AG08395 (cell line): ENCODE measurements at regions not wholly inside any gene's neighbourhood (a gene's known extent, or its start where the extent isn't known, plus 50 kb on each side); places are given as distances from the start of the nearest gene placed in this dataset.
"Not testable (repeated sequence)": the region's sequence is repeated elsewhere in the genome, so short reads cannot be mapped to it uniquely, and the experiment has no call there.

Experiments
- DNase-seq: peaks from one replicate; pipeline ENCODE4 v3.0.0; 2012; ENCODE audit warnings: mixed read lengths, low spot score

DNA sequence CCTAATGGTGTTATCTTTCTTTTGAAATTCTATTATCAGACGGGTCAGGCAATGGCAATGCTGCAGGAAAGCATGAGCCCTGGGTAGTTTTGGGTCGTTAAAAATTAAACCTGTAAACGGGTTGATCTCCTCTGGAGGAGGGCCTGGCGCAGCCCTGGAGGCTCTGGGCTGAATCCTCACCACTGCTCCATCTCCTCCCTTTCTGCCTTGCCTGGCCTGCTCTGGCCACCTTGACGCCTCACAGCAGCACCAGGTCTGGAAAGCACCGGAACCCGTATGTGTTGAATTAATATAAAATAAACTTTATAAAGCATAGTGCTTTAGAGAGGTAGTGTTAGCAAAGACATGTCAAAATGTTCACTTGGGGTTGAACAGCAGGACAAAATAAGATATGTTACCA, 316.1 kb downstream of the LNPK start:
- DNase-seq, result no peak

GRCh38 chr2:175684466-175684865, 317.6 kb downstream of the LNPK start:
- no peak for DNase-seq

DNA sequence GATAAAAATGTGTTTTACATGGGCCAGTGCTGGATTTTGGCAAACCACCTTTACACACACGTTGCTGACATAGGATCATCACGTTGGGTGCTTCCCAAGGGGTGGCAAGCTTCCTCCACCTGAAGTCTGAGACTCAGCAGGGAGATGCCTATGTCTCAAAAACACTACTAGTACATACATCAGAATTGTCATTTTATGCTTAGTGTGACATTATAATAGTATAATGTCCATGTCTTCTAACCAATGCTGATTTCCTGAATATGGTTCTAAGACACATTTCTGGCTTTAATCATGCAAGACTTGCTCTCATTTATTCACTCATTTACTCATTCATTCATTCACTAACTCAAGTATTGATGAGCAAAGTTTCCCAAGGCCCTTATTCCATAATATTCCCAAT, 322.3 kb downstream of the LNPK start:
- no peak for DNase-seq

DNA sequence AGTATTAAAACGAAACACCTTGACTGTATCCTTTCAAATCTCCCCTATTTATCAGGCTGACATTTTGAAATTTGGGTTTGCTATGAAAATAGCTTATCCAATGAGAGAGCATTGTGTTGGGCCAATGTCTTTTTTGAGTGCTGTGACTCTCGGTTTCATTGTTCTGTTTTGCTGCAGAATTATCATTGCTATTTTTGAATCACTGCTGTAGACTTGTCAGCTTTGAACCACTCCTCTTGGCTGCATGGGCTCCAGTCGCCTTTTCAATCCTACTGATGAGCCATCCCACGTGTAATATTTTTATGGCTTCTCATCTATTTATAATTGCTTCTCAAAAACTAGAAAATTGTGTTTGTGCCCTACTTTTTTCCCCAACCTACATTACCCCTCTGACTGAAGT, 322.8 kb downstream of the LNPK start:
- DNase-seq, result no peak

GRCh38 chr2:175677880-175678279, 324.2 kb downstream of the LNPK start:
- DNase-seq, result no peak

GRCh38 chr2:175676813-175677212, 325.3 kb downstream of the LNPK start:
- no peak for DNase-seq

DNA sequence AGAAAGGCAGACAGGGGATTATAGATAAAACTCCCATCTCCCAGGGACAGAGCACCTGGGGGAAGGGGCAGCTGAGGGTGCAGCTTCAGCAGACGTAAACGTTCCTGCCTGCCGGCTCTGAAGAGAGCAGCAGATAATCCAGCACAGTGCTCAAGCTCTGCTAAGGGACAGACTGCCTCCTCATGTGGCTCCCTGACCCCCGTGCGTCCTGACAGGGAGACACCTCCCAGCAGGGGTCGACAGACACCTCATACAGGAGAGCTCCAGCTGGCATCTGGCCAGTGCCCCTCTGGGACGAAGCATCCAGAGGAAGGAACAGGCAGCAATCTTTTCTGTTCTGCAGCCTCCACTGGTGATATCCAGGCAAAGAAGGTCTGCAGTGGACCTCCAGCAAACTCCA, 333.3 kb downstream of the LNPK start:
- DNase-seq, result not testable (repeated sequence)

DNA sequence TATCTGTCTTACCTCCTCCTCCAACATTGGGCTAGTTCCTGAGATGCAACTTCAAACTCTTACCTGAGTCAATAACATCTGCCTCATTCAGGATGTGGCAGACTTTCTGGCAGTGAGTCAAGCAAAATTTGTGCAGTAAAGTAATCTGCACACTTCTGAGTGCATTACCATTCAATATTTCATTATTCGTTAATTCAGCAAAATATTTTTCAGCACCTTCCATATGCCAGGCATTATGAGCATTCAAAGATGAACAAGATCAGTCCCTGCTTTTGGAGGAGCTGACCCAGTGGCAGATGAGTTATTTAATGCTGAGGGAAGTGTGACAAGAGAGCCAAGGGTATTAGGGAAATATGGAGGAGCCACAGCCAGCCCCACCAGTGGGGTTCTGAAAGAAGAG, 339.7 kb downstream of the LNPK start:
- no peak for DNase-seq

- DNase-seq, result no peak
Observed at GRCh38 chr2:175648577-175649063, 353.4 kb downstream of the LNPK start.

GRCh38 chr2:175647058-175647457, 355.0 kb downstream of the LNPK start:
- no peak for DNase-seq

DNA sequence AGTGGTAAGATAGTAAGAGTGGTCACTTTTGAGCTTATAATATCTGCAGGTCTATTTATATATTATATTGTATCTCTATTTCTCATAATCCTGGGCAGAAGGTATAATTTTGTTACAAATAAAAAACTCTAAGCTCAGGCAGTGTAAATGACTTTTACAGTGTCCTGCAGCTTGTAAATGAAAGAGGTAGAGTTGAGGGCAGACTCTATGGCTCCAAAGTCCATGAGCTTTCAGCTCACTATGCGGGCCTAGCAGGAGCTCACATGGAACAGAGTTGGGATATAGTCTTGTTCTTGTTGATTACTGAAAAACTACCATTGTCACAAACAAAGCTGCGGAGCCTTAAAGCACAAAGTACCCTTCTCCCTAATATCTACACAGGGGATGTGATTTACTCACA, 361.4 kb downstream of the LNPK start:
- DNase-seq, result no peak

DNA sequence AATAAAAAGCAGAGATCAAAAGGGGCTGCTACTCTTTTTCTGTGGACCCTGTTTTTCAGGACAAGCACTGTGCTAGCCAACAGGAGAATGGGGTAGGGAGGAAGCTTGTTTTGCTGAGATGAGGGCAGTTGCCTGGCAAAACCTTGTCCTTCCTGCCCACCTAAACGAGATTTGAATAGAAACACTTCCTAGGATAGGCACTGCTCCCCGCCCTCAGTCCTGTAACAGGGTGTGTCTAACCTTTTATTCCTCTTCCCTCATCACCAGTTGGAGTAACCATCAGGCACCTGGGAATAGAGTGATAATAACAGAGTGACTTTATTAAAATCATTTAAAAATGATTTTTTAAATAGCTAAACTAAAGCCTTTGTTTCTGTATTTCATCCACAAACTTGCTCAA, 368.8 kb downstream of the LNPK start:
- no peak for DNase-seq

- no peak for DNase-seq
Observed at GRCh38 chr2:175631245-175631623, 370.8 kb downstream of the LNPK start.

DNA sequence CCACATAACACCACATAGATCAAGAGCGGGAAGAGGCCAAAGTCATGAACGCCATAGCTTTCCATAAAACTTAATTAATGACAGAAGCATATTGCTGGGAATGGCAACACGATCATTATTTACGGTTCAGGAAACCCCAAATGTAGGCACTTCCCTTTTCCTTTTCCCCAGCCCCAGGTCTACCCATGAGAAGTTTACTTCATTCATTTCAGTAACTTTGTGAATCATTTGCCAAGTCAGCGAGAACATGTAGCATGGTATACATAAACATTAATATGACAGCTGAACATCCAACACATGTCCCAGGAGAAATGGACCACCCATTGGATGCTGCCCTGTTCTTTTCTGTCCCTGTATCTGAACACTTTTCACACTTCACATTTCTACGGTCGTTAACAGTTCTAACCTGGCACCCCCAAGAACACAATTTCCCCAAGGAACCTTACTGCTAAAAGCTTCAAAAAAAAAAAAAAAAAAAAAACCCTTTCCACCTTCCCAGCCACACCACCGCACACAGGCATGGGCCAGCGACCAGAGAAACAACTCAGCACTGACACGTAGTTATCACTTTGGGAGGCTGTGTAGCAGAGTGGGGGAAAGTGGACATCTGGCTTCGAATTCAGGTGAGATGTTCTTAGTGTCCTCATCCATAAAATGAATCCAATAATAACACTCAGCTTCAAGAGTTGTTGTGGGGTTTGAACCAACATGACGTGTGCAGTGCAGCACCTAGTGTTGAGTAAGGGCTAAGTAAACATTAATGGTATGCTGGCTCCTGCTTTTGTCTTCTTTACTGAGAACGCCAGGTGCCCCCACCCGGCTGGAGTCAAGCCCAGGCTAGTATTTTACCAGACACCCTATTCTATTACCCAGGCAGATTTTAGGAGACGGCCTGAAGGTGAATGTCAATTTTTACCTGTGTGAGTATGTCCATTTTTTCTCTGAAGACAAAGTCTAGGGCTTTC, 371.5 kb downstream of the LNPK start:
- no peak for DNase-seq

DNA sequence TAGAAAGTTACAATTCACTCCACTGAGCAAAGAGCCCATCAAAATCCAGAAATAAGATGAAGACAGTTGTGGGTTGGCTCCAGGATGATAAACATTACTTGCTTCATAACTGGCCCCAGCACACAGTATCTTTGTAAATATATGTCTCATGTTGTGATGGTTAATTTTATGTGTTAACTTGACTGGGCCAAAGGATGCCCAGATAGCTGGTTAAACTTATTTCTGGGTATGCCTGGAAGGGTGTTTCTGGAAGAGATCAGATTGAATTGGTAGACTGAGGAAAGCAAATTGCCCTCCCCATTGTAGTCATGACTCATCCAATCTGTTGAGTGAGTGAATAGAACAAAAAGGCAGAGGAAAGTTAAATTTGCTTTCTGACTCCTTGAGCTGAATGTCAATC, 373.8 kb downstream of the LNPK start:
- no peak for DNase-seq

GRCh38 chr2:175627405-175627804, 374.7 kb downstream of the LNPK start:
- DNase-seq, result no peak

DNA sequence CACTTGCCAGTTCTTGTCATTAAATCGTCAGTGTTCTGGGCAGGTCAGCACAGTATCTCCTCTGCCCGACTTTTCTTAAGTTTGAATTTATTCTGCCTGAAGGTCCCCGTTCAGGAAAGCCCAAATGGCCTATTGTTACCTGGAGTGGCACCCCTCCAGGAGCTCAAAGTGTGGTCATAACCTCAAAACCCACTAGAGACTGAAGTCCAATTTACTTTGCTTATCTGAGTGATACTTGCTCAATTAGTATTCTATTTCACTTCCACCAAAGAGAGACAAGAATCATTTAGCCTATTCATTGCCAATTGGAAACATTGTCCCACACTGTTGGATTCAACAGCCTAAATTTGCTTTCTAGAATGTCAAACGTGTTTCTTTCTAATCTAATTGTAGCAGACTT, 375.3 kb downstream of the LNPK start:
- DNase-seq, result no peak

DNA sequence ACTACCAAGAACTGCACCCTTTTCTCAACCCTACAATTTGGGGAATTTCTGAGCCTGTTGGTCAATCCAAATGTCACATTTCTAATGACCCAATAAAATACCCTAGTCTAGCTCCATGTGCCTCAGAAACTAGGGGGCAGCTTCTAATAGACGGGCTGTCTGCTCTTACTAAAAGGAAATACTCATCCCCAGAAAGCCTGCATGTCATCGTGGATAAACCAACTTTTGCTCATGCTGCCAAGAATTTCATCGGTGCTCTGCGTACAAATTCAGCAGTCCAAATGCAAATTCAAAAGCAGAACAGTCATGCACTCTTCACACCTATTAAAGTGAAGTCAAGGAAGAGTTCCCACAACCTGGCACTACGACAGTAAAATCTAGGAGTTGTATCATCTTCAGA, 377.3 kb downstream of the LNPK start:
- no peak for DNase-seq

DNA sequence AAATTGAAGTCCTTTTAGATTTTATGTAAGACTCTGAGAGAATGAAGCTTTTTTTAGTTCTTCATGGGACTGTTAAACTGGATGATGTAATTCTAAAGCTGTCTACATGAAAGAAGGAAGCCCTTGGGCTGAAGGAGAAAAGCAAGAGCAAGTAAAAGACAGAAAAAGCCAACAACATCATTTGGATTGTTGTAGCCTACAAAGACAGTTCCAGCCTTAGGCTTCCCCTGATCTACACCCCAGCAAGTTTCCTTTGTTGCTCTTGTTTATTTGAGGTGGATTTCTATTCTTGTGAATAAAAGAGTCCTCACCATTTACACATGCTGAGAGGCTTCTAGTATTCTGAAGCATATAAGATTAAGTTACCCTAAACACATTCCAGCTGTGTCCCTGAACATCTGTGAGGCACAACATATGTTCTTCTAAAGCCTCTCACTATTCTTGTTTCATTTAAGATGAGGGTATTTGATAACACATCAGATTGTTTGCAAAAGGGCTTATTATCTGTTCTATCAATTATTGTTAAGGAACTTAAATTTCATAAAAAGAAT, 377.8 kb downstream of the LNPK start:
- DNase-seq, result no peak

DNA sequence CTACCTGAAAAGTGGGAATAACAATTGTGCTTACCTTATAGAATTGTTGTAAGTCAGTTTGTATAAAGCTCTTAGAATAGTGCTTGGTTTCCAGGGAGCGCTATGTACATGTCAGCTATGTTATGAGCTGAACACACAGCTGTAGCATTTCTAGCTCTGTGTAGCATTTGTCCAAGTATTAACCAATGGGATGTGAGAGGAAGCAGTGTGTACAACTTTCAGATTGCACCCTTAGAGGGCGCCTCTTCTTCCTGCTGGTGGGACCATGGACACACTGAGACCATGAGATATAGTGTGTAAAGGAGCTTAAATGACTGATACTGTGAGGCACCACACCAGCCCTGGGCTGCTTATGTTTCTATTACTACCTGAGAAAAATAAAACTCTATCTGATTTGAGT, 380.2 kb downstream of the LNPK start:
- DNase-seq, result no peak

GRCh38 chr2:175620106-175620505, 382.0 kb downstream of the LNPK start:
- no peak for DNase-seq

GRCh38 chr2:175619179-175620045, 382.7 kb downstream of the LNPK start:
- no peak for DNase-seq

DNA sequence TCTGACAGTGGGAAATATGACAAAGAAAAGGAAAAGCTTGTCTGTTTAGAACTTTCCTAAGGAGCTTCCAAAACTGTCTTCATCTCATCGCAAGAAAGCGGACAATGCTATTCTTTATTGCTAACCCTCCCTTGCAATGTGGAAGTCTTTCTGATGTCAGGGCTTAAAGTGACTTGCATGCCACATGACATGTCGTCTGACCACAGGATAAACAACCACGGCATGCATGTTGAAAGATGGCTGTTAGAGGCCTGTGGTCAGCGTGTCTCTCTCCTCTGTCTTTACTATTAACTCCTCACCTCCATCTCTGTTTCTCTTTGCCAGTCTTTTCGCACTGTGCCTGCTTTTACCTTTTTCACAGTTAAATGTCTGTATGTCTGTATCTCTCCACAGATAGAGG, 389.8 kb downstream of the LNPK start:
- peak; percentile 20 for DNase-seq
